Breast epithelium (tissue), 3 donors: ENCODE measurements at regions not wholly inside any gene's neighbourhood (a gene's known extent, or its start where the extent isn't known, plus 50 kb on each side); places are given as distances from the start of the nearest gene placed in this dataset.

ENCODE experiments used
- CTCF ChIP-seq, 3 donors: fragments of 450-650 bp; IDR thresholded peaks; one replicate each; pipeline ENCODE4 v1.5.1; 2016 to 2017; ENCODE audit warnings: antibody characterized with exemption in 3 of 3, mild to moderate bottlenecking in 3 of 3, moderate library complexity in 3 of 3
- POLR2AphosphoS5 ChIP-seq, 3 donors: sonication (generic); formaldehyde crosslinking; IDR thresholded peaks; one replicate each; pipeline ENCODE4 v1.6.1; 2017; ENCODE audit warnings: antibody characterized with exemption in 3 of 3

GRCh38 chr6:141664744-141665143 lies 468.0 kb upstream of the GJE1 start:
- TF ChIP-seq POLR2AphosphoS5 (IDR thresholded peaks at IDR 0.05) = no peak
- TF ChIP-seq CTCF (IDR thresholded peaks at IDR 0.05) = no peak
